ENCODE measurements at regions not wholly inside any gene's neighbourhood (a gene's known extent, or its start where the extent isn't known, plus 50 kb on each side); places are given as distances from the start of the nearest gene placed in this dataset.

GRCh38 chr18:26686532-26686931 lies 138.2 kb upstream of the KCTD1 start:
- Histone ChIP-seq H3K4me1 (ENCODE audit: insufficient read depth, low read length, severe bottlenecking) (no peaks in the 10 kb centered on the region), H3K27me3 (ENCODE audit: insufficient read depth, low read length) (no peaks in the 10 kb centered on the region), H3K9me3 (ENCODE audit: low read length) (no peaks in the 10 kb centered on the region), H3K79me2 (ENCODE audit: insufficient read depth, low read length) (no peaks in the 10 kb centered on the region), H3K4me3 (ENCODE audit: low read depth, low read length, poor library complexity, severe bottlenecking) (no peak overlapping the region), H3K36me3 (ENCODE audit: insufficient read depth, low read length) (no peaks in the 10 kb centered on the region), H3K4me2 (ENCODE audit: low read length) (no peak overlapping the region), H3K9me2 (ENCODE audit: low read depth, low read length) (no peaks in the 10 kb centered on the region), H3F3A (ENCODE audit: insufficient read depth, low read length) (no peaks in the 10 kb centered on the region), H4K20me1 (ENCODE audit: insufficient read depth, low read length) (no peaks in the 10 kb centered on the region), H3K9ac (ENCODE audit: low read length) (no peak overlapping the region), H2AFZ (ENCODE audit: low read length) (no peak overlapping the region), H3K27ac (ENCODE audit: low read depth, low read length, poor library complexity, severe bottlenecking) (no peak overlapping the region)
- TF ChIP-seq CTCF (IDR thresholded peaks at IDR 0.05; ENCODE audit: low read length) (no peak), EZH2 (IDR thresholded peaks at IDR 0.05; ENCODE audit: borderline replicate concordance, low read length) (no peak)

- Histone ChIP-seq H3K9ac (ENCODE audit: low read length) (no peak overlapping the region), H3K79me2 (ENCODE audit: insufficient read depth, low read length) (no peaks in the 10 kb centered on the region), H3K27ac (ENCODE audit: low read depth, low read length, poor library complexity, severe bottlenecking) (no peak overlapping the region), H3F3A (ENCODE audit: insufficient read depth, low read length) (no peaks in the 10 kb centered on the region), H3K9me3 (ENCODE audit: low read length) (no peaks in the 10 kb centered on the region), H3K36me3 (ENCODE audit: insufficient read depth, low read length) (no peaks in the 10 kb centered on the region), H3K27me3 (ENCODE audit: insufficient read depth, low read length) (no peaks in the 10 kb centered on the region), H3K4me2 (ENCODE audit: low read length) (no peak overlapping the region), H2AFZ (ENCODE audit: low read length) (no peak overlapping the region), H3K4me3 (ENCODE audit: low read depth, low read length, poor library complexity, severe bottlenecking) (no peak overlapping the region), H3K9me2 (ENCODE audit: low read depth, low read length) (no peaks in the 10 kb centered on the region), H3K4me1 (ENCODE audit: insufficient read depth, low read length, severe bottlenecking) (no peaks in the 10 kb centered on the region), H4K20me1 (ENCODE audit: insufficient read depth, low read length) (no peaks in the 10 kb centered on the region)
- no peak for TF ChIP-seq CTCF (IDR thresholded peaks at IDR 0.05; ENCODE audit: low read length)
- TF ChIP-seq EZH2 (IDR thresholded peaks at IDR 0.05; ENCODE audit: borderline replicate concordance, low read length): no peak
Measured at GRCh38 chr18:26685438-26686157, 137.2 kb upstream of the KCTD1 start.

GRCh38 chr18:26677957-26678356 lies 129.6 kb upstream of the KCTD1 start:
- Histone ChIP-seq H3K9me2 (ENCODE audit: low read depth, low read length) (no peaks in the 10 kb centered on the region), H4K20me1 (ENCODE audit: insufficient read depth, low read length) (no peaks in the 10 kb centered on the region), H3K79me2 (ENCODE audit: insufficient read depth, low read length) (no peaks in the 10 kb centered on the region), H3K27me3 (ENCODE audit: insufficient read depth, low read length) (no peaks in the 10 kb centered on the region), H3K4me3 (ENCODE audit: low read depth, low read length, poor library complexity, severe bottlenecking) (no peak overlapping the region), H3K27ac (ENCODE audit: low read depth, low read length, poor library complexity, severe bottlenecking) (no peak overlapping the region), H3K9ac (ENCODE audit: low read length) (no peak overlapping the region), H3K4me1 (ENCODE audit: insufficient read depth, low read length, severe bottlenecking) (no peaks in the 10 kb centered on the region), H2AFZ (ENCODE audit: low read length) (no peak overlapping the region), H3K4me2 (ENCODE audit: low read length) (no peak overlapping the region), H3K9me3 (ENCODE audit: low read length) (no peaks in the 10 kb centered on the region), H3F3A (ENCODE audit: insufficient read depth, low read length) (no peaks in the 10 kb centered on the region), H3K36me3 (ENCODE audit: insufficient read depth, low read length) (no peaks in the 10 kb centered on the region)
- no peak for TF ChIP-seq CTCF (IDR thresholded peaks at IDR 0.05; ENCODE audit: low read length)
- TF ChIP-seq EZH2 (IDR thresholded peaks at IDR 0.05; ENCODE audit: borderline replicate concordance, low read length): no peak
